Activated CD4-positive, CD25-positive, alpha-beta regulatory T cell treated with anti-CD3 and anti-CD28 coated beads, Interleukin-2, amount 50 U/mL, for 24 hours (primary cell): ENCODE measurements at regions not wholly inside any gene's neighbourhood (a gene's known extent, or its start where the extent isn't known, plus 50 kb on each side); places are given as distances from the start of the nearest gene placed in this dataset.

ENCODE experiments used
- ATAC-seq, 2 donors: fragments of 150-1000 bp; cut with Tn5 transposase; one replicate each; pipeline ENCODE4 v1.10.0; 2021; ENCODE audit warnings: mild to moderate bottlenecking in 1 of 2, moderate library complexity in 1 of 2

DNA sequence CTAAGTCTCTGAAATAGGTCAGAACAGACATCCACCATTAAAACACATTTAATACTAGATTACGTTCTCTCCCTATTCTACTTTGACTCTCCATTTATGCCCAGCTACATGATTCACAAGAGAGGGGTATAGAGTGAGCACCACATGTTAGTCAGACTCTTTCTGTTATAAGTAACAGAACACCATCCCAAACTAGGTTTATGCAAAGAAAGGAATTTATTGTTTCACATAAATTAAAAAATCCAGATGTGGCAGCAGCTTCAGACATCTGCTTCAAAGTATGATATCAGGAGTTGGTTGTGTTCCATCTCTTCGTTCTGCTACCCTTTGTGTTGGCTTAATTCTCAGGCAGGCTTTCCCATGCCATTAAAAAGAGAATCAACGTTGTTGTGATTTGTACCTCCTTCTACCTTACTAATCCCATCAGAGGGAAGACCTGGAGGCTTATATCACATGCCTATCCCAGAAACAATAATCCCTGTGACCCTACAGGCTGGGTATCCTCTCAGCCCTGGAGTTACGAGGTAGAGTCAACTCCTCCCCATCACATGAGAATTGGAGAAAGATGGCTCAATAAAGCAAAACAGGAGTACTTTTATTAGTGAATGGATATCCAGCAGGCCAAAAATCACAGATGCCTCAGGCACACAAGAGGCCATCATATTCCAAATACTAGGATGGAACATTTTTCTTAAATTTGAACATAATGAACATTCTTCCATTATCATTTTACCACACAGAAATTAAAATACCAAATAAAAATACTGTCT, 163.2 kb downstream of the SLC7A11 start:
- ATAC-seq: no peak

DNA sequence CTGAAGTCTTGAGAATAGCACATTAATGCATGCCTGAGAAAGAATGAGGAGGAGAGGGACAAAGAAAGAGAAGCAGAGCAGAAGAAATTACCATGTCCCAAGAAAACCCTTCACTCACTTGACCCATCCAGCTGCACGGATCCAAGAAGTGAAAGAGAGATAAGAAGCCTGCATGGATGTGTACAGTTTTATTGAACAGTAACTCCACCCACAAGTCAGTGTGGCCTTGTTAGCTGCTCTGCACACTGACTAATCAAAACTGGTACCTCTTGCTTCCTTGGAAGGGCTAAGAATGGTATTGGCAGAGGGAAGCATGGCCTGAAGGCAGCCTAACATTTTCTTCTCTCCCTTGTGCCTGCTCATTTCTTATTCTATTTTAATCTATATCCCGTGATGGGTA, 163.9 kb downstream of the SLC7A11 start:
- ATAC-seq: no peak

DNA sequence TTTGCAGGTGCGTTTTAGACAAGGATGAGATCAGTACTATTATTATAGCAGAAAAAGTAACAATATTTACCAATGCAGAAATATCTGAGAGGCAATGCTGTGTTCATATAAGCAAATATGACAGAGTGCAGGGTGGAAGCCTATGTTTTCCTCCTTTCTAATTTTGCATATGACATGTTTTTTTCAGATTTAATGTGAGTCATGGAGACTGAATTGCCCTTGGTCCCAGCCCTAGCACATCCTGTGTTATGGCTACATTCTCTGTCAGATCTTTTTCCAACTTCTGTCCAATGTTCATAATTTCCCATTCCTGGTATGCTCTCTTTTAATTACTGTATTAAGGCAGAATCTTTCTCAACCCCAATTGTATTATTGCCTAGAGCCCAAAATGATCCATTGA, 165.6 kb downstream of the SLC7A11 start:
- no peak for ATAC-seq

- no peak for ATAC-seq
Measured at GRCh38 chr4:138070816-138071215, 171.3 kb downstream of the SLC7A11 start.

DNA sequence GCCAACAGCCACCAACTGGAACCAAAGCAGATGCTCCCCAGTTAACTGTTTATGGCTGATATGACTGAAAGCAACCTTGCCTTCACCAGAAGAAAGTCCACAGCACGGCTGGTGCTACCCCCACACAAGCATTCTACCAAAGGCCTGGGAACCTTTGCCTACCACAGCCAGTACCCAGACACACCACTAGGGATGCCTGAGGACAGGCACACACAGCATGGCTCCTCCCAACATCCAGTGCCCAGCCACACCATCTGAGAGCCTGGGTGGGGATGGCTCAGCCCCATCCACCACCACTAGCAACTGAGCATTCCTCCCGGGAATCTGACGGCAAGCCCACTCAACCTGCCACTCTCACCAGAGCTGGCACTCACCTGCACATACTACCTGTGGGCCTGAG, 178.6 kb downstream of the SLC7A11 start:
- no peak for ATAC-seq

DNA sequence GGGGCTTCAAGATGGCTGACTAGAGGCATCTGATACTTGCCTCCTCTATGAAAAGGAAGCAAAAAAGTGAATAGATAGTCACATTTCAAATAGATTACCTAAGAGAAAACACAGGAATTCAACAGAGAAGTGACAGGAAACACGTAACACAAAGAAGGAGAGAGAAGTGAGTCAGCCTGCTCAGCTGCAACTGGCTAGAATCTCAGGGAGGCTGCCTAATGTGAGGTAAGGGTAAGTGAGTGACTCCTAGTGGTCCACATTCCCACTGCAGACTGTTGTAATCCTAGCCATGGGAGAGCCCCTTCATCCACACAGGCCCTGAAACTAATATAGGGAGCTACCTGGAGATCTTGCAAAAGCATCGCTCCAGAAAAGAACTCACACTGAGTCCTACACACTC, 179.2 kb downstream of the SLC7A11 start:
- ATAC-seq: no peak

DNA sequence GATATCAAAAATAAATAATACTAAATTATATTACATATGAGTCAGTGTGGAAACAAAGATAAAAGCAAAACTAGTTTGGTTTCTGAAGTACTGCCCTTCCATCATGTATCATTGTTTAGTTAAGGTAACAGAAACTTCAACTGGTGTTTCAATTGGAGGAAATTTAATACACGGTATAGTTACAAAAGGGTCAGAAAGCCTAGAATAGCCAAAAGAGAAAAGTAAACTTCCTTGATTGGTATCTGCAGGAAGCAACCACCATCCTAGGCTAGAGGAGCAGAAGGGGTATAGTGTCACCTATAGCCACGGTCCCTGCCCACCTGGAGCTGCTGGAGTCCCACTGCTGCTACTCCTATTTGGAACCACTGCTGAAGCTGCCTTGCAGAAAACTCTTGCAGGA, 185.6 kb downstream of the SLC7A11 start:
- no peak for ATAC-seq

- no peak for ATAC-seq
Measured at GRCh38 chr4:138055890-138056289, 186.3 kb downstream of the SLC7A11 start.

DNA sequence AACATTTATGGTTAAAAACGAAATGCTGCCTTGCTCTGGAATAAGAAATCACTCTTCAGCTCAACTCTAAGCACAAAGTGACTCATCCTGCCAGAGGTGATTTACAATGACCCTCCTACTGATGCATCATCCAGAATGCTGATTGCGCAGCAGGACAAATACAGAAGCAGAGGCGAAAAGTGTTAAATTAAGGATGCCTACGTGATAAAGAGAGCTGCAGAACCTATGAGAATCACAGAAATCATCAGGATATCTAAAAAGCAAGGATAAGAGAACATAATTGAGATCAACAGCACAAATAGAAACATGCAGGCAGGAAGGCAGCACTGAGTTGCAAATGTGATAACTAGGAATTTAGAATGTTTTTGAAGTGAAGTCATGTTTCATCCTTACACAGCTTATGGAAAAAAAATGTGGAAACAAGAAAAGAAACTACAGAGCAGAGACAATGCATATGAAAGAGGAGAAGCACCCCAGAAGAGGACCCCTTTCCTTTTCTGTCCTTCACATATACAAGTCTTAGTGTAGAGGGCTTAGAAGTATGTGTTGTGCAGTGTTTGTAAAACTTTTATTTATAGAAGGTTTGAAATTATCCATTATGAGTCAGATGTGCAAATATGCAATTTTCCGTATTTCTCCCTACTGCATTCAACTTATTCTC, 188.4 kb downstream of the SLC7A11 start:
- no peak for ATAC-seq

DNA sequence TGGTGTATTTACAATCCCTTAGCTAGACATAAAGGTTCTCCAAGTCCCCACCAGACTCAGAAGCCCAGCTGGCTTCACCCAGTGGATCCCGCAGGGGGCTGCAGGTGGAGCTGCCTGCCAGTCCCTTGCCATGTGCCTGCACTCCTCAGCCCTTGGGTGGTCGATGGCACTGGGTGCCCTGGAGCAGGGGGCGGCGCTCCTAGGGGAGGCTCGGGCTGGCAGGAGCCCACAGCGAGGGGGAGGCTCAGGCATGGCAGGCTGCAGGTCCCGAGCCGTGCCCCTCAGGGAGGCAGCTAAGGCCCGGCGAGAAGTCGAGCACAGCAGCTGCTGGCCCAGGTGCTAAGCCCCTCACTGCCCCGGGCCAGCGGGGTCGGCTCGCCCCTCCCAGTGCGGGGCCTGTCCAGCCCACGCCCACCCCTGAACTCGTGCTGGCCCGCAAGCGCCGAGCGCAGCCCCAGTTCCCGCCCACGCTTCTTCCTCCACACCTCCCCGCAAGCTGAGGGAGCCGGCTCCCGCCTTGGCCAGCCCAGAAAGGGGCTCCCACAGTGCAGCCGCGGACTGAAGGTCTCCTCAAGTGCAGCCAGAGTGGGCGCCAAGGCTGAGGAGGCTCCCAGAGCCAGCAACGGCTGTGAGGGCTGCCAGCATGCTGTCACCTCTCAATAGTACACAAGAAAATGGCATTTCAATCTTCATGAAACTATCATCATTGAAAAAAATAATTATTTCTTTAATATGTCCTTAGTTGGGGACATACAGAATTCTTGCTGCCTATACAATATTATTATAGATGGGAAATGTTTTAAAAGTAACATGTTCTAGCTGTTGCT, 189.1 kb downstream of the SLC7A11 start:
- no peak for ATAC-seq

DNA sequence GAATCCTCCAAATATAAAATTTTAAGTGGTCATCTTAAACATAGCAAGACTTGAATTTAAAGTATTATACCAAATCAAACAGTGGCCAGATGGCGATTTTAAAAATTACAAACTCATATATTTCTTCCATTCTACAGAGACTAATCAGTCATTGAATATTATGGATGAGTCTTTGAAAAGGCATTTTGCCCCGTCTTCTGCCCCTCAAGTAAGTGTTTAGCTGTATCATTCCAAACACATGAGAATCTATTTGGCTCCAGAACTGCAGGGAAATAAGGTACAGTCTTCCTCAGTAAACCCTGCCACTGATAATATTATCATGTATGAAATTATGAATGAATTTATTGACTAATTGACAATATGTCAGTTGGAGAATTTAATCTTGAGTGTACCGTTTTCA, 191.0 kb downstream of the SLC7A11 start:
- ATAC-seq: no peak

GRCh38 chr4:138050601-138051000, 191.5 kb downstream of the SLC7A11 start:
- no peak for ATAC-seq

DNA sequence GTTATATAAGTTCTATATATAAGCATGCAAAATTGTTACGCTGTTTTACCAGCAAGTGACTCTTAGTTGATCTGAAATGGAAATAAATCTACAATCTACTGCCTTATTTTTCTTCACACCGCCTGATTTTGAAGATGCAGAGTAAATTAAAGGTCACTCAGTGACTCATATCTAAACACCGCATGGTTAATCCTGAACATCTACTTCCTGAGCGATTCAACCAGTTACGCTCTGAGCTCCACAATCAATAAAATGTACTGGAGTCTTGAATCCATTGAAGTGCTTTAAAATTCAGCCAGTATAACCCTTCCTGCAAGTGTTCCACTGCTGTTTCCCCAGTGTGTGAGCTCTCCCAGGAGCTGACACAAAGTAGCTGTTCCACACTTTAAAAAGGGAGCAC, 192.8 kb downstream of the SLC7A11 start:
- no peak for ATAC-seq

DNA sequence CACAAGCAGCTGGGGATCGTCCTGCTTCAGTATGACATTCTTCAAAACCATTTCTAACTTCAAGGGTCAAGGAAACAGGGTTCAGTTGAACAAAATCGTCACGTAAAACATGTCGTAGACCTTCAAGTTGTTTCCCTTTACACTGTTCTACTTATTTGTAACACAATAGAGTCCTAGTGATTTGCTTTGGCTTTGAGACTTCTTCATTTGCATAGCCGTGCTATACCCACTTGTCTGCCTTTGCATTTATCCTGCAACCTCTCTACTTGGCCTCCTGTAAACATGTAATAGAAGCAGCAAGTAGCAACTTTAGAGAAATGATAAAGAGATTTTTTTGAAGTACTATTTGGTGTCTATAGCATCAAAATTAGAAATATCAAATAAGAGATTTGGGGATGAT, 194.9 kb downstream of the SLC7A11 start:
- no peak for ATAC-seq

DNA sequence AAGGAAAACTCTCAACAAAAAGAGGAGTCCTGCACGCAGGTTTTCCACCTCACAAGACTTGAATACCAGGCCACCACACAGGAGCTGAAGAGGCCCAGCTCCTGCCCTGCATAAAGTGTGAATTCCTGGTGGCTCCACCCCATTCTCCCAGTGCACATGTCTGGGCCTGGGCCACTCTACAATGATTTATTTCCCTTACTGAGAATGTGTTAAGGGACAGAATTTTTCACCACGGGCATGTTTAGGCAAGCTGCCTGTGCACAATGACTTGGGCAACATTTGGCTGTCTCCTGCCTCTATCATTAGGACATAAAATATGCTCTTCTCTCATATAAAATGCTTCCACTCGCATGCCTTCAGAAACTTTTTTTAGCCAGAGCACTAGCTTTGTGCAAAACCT, 197.1 kb downstream of the SLC7A11 start:
- ATAC-seq: no peak

DNA sequence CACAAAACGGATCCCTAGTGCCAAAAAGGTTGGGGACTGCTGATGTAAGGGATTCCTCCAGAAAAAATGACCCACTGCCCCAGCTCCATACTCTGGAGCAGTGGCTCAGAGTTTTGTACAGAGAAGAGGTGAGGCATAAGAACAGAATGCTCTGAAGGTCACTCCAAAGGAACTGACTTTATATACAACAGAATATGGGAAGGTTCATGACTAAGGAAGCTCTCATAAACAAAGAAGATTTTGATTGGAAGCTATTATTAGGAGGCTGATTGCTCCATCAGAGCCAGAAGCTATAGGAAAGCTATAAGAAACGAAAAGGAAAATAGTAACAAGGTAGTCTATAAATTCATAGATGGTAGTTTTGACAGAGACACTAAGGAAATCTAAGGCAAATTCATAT, 203.1 kb downstream of the SLC7A11 start:
- no peak for ATAC-seq

- ATAC-seq: no peak
Measured at GRCh38 chr4:138037696-138038095, 204.5 kb downstream of the SLC7A11 start.

DNA sequence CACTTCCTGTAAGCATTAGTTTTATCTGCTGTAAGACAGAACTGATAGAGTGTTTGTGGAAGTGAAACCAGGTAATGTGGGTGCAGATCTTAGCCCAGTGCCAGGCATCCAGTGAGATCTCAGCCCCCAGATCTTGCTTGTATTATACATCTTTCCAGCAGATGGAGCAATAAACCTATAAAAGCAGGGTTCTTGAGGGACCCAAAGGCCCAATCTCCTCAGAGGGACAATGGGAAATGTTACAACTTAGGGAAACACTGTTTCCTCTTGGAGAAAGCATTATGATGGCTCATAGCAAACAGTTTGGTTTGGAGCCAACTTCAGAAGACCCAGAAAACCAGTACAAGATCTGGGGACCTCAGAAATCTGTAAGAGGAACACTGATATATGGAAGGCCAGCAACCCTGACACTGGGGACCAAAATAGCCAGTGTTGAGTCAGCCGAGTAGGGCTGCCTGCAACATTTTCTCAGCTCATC, 206.3 kb downstream of the SLC7A11 start:
- peak; percentile 17 to 45 for ATAC-seq

DNA sequence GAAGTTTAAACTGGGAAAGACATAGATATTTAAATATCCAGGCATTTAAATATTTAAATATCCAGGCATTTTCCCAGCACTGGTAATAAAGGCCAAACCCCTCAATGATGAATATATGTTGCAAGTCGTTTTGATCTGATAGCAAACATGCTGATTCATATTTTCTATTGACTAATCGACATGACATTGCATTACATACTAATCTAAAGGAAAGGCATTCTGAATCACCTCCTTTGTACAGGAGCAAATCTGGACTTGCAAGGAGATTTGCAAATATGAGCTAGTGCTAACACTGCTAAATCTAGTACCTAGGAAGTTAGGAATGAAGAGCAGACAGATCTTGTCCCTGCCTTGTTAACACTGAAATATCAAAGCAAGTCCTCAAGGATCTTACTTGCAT, 207.3 kb downstream of the SLC7A11 start:
- no peak for ATAC-seq

- ATAC-seq: no peak
Measured at GRCh38 chr4:138032222-138032621, 209.9 kb downstream of the SLC7A11 start.

GRCh38 chr4:138030375-138030774, 211.8 kb downstream of the SLC7A11 start:
- no peak for ATAC-seq

DNA sequence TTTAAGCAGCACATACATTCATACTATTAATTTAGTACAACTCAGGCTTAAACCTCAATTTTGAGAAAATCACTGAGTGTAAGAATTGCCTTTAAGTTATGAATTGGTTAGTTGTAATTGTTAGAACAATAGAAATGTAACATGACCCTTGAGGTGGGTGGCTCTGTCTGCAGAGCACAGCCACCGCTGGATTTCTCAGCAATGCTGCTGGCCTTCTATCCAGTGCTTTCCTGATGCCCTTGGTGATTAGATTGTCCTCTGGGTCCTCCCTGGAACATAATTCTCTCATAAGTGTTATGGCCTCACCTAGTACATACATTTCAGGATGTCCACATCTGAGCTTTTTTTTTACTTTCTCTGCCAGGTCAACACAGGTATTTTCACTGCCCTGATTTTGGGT, 213.2 kb downstream of the SLC7A11 start:
- no peak for ATAC-seq

GRCh38 chr4:138021139-138021830, 220.9 kb downstream of the SLC7A11 start:
- ATAC-seq: no peak
